ENCODE measurements at regions not wholly inside any gene's neighbourhood (a gene's known extent, or its start where the extent isn't known, plus 50 kb on each side); places are given as distances from the start of the nearest gene placed in this dataset.

DNA sequence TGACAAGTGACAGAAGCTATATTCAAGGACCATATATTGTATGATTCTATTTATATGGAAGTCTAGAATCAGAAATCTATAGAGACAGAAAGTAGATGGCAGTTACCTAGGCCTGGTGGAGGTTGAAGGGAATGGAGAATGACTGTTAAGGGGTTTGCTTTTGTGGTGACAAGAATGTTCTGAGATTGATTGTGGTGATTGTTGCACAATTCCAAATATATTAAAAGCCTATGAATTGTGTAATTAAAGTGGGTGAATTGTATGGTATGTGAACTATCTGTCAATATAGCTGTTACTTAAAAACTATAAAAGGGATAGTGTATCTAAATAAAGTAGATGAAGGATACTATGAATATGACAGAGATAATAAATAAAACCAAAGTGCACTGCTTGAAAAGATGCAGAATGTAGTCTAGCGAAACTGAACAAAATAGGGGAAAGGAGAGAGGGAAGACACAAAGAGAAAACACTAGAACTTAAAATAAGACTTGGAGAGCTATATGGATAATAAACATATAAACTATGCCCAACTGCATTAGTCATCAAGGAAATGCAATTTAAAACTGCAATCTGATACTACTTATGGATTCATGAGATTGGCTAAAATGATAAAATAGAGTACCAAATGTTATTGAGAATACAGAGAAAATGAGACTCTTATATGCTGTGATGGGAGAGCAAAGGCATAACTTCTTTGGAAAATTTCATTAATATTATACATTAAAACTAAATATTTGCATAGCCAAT lies 82.1 kb upstream of the BANK1 start:
- H3K27ac ChIP-seq = no peak overlapping the region
- no peak for TF ChIP-seq ZFX (IDR thresholded peaks at IDR 0.05; ENCODE audit: borderline replicate concordance)
- TF ChIP-seq, protein P1, sequence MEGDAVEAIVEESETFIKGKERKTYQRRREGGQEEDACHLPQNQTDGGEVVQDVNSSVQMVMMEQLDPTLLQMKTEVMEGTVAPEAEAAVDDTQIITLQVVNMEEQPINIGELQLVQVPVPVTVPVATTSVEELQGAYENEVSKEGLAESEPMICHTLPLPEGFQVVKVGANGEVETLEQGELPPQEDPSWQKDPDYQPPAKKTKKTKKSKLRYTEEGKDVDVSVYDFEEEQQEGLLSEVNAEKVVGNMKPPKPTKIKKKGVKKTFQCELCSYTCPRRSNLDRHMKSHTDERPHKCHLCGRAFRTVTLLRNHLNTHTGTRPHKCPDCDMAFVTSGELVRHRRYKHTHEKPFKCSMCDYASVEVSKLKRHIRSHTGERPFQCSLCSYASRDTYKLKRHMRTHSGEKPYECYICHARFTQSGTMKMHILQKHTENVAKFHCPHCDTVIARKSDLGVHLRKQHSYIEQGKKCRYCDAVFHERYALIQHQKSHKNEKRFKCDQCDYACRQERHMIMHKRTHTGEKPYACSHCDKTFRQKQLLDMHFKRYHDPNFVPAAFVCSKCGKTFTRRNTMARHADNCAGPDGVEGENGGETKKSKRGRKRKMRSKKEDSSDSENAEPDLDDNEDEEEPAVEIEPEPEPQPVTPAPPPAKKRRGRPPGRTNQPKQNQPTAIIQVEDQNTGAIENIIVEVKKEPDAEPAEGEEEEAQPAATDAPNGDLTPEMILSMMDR (IDR thresholded peaks at IDR 0.05) = no peak

DNA sequence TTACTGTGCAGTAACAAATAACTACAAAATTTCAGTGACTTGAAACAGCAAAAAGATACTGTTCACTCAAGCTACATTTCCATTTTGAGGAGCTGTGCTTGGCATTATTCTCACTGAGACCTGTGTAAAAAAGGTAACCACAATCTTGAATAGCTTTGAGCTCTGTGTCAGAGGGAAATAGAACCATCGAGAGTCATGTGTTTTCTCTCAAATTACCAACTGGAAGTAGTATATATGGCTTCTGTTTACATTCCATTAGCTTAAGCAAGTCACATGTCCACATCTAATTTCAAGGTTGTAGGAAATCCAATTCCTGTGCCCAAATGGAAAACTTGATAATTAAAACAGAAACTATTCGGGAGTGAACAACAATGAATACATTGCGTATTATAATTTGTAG lies 82.9 kb upstream of the BANK1 start:
- TF ChIP-seq, protein P1 (IDR thresholded peaks at IDR 0.05) = no peak
- TF ChIP-seq ZFX (IDR thresholded peaks at IDR 0.05; ENCODE audit: borderline replicate concordance) = no peak
- no peak overlapping the region for H3K27ac ChIP-seq

DNA sequence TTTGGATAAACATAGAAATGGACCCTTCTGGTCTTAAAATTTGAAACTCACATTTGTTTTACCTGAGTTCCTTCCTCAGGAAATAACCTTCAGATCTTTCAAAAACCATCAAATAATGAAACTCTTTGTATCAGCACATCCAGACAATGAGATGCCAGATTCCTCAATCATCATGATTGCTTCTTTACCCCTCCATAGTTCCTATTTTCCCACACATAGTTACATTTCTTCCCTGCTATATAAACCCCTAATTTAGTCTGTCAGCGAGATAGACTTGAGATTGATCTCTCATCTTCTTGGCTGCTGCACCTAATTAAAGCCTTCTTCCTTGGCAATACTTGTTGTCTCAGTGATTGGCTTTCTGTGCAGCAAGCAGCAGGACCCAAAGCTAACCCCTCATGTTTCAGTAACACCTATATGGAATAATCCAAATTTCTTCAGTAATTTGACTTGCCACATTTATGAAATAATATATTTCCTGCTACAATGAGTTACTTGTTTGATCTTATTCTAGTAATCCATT lies 83.9 kb upstream of the BANK1 start:
- no peak overlapping the region for H3K27ac ChIP-seq
- TF ChIP-seq, protein P1 (IDR thresholded peaks at IDR 0.05) = no peak
- TF ChIP-seq ZFX (IDR thresholded peaks at IDR 0.05; ENCODE audit: borderline replicate concordance) = no peak

DNA sequence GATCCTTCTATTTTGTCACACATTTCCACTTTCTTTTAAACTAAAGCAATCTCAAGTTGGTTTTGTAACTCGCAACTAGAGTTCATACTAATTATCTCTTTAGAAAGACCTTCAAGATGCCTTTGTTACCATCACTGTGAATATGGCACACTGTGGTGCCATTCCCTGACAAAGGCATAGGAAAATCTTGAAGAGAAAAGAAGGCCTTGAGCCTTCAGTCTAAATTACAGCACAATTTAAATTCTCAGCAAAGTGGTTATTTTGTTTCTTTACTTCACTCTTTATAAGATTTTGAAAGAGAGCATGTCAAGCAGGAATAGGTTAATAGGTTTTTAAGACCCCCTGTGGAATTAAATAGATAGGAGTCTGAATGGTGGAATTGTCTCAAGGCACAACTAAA lies 89.0 kb upstream of the BANK1 start:
- no peak overlapping the region for H3K27ac ChIP-seq
- TF ChIP-seq ZFX (IDR thresholded peaks at IDR 0.05; ENCODE audit: borderline replicate concordance) = no peak
- TF ChIP-seq, protein P1 (IDR thresholded peaks at IDR 0.05) = no peak

DNA sequence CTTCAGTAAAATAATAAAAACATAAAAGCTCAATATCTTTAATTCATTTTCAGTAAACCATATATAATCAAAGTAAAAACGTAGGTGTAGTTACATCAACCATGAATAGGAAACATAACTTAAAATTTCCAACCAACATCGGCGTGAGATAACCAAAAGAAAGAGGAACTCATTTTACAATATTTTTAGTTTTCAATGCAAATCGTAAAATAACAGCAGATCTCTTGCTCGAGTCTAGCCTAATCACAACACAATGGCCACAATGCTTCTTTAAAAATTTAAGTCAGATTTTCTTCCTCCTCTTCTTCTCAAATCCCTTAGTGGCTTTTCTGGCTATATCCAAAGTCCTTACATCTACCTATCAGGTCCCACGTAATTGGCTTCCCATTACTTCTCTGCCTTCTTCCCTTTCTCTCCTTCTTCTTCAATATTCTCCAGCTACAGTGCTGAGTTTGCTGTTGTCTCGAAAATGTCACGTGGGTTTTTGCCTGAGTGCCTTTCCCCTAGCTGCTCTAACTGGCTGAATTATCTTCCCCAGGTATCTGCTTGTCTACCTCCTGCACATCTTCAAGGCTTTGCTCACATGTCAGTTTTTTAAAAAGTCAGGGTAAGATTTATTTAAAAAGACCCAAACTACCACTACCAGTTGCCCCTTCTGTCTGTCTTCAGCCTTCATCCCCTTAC lies 90.9 kb upstream of the BANK1 start:
- TF ChIP-seq, protein P1 (IDR thresholded peaks at IDR 0.05) = no peak
- TF ChIP-seq ZFX (IDR thresholded peaks at IDR 0.05; ENCODE audit: borderline replicate concordance) = no peak
- H3K27ac ChIP-seq = no peak overlapping the region

DNA sequence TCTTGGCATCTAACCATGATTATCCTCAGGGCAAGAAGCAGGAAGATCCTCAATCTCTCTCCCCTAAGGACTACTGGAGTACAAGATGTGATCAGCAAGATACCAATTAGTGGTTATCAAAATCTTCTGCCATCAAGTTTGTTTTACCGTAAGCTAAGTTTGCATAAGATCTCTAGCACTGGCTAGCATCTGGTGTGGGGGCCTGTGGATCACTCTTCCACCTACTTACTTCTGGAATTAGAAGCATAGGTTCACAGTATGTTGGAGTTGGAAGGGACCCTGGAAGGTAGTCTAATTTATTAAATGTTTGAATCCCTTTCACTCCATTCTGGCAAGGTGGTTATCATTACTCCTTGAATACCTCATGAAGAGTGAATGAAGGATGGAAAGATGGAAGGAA lies 93.3 kb upstream of the BANK1 start:
- no peak for TF ChIP-seq ZFX (IDR thresholded peaks at IDR 0.05; ENCODE audit: borderline replicate concordance)

DNA sequence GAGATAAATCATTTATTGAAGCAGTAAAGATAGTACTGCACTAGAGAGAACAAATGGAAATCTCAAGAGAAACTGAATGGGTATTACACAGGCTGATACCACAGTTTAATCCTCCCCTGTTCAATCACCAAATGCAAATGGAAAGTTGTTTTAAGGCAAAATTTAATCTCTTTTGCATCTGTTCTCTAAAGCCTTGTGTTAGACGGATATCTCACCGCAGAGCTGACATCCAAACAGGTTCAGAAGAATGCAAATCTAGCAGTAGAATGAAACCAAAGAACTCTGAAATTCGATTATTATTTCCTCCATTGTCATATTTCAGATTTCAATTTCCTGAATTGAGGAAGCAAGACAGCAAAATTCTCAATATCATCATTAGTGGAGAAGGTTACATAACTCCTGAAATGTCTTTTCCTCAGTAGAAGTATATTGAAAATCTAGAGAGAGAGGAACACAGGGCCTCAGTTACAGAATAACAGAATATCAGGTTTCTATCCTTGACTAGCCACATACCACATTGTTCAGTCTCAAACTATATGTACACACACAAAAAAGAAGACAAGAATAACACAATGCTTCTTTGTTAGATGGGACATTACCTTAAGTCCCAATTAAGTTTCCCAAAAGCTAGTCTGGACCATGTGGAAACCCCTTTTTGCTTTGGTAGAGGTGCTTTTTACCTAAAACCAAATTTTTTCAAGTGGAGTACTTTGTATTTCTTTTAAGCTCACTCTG lies 94.1 kb upstream of the BANK1 start:
- H3K27ac ChIP-seq = peak overlapping the region; percentile 68
- TF ChIP-seq ZFX (IDR thresholded peaks at IDR 0.05; ENCODE audit: borderline replicate concordance) = no peak
- TF ChIP-seq, protein P1 (IDR thresholded peaks at IDR 0.05) = no peak

More for the DNA sequence above, 93.3 kb upstream of the BANK1 start:
- peak overlapping the region; percentile 68 for H3K27ac ChIP-seq
